WERI-Rb-1 (cell line): ENCODE measurements at regions not wholly inside any gene's neighbourhood (a gene's known extent, or its start where the extent isn't known, plus 50 kb on each side); places are given as distances from the start of the nearest gene placed in this dataset.
"Not testable (repeated sequence)": the region's sequence is repeated elsewhere in the genome, so short reads cannot be mapped to it uniquely, and the experiment has no call there.

Experiments used
- DNase-seq: peaks from one replicate; pipeline ENCODE4 v3.0.0-alpha.2; 2020
- H3K27ac ChIP-seq: fragments of 250-450 bp; sonication (Bioruptor Pico); 2 replicates; pipeline ENCODE4 v1.5.1; 2020; ENCODE audit warnings: mild to moderate bottlenecking, moderate library complexity
- H3K27me3 ChIP-seq: fragments of 250-450 bp; sonication (Bioruptor Pico); 2 replicates; pipeline ENCODE4 v1.5.1; 2021; ENCODE audit warnings: mild to moderate bottlenecking, low read depth, moderate library complexity; ENCODE audit not compliant: insufficient read depth, severe bottlenecking
- H3K36me3 ChIP-seq: fragments of 250-450 bp; sonication (Bioruptor Pico); 2 replicates; pipeline ENCODE4 v1.5.1; 2020; ENCODE audit warnings: mild to moderate bottlenecking, moderate library complexity
- H3K4me3 ChIP-seq: 2 replicates; pipeline ENCODE4 v1.5.1; 2011; ENCODE audit warnings: low read depth, mild to moderate bottlenecking, control low read depth, low read length
- H3K9me3 ChIP-seq: fragments of 250-450 bp; sonication (Bioruptor Pico); 2 replicates; pipeline ENCODE4 v1.5.1; 2021; ENCODE audit warnings: mild to moderate bottlenecking, moderate library complexity; ENCODE audit not compliant: severe bottlenecking
- CTCF ChIP-seq: IDR thresholded peaks from 2 replicates; pipeline ENCODE4 v1.5.1; 2011; ENCODE audit warnings: low read depth, mild to moderate bottlenecking, control low read depth, inconsistent platforms, low read length

GRCh38 chr5:124111886-124112285 is 599.9 kb downstream of the CSNK1G3 start:
- H3K36me3 ChIP-seq = no peaks in the 10 kb centered on the region
- no peak for TF ChIP-seq CTCF
- H3K9me3 ChIP-seq = no peaks in the 10 kb centered on the region
- no peaks in the 10 kb centered on the region for H3K27me3 ChIP-seq
- no peak overlapping the region for H3K4me3 ChIP-seq
- H3K27ac ChIP-seq = no peak overlapping the region
- no peak for DNase-seq

- H3K9me3 ChIP-seq = no peaks in the 10 kb centered on the region
- no peak for TF ChIP-seq CTCF
- H3K27me3 ChIP-seq = no peaks in the 10 kb centered on the region
- no peaks in the 10 kb centered on the region for H3K36me3 ChIP-seq
- H3K27ac ChIP-seq = no peak overlapping the region
- H3K4me3 ChIP-seq = no peak overlapping the region
- no peak for DNase-seq
These were observed 599.0 kb downstream of the CSNK1G3 start for GRCh38 chr5:124110942-124111341.

- TF ChIP-seq CTCF = no peak
- H3K36me3 ChIP-seq = no peaks in the 10 kb centered on the region
- DNase-seq = no peak
- H3K27me3 ChIP-seq = no peaks in the 10 kb centered on the region
- H3K4me3 ChIP-seq = no peak overlapping the region
- H3K27ac ChIP-seq = no peak overlapping the region
- H3K9me3 ChIP-seq = no peaks in the 10 kb centered on the region
These were observed 593.3 kb downstream of the CSNK1G3 start for GRCh38 chr5:124105326-124105725.

- H3K27ac ChIP-seq = no peak overlapping the region
These were observed 592.8 kb downstream of the CSNK1G3 start for GRCh38 chr5:124104821-124105220.

GRCh38 chr5:124104344-124104743 is 592.4 kb downstream of the CSNK1G3 start:
- no peak overlapping the region for H3K4me3 ChIP-seq
- H3K9me3 ChIP-seq = no peaks in the 10 kb centered on the region
- H3K36me3 ChIP-seq = no peaks in the 10 kb centered on the region
- no peak for TF ChIP-seq CTCF
- no peak overlapping the region for H3K27ac ChIP-seq
- H3K27me3 ChIP-seq = no peaks in the 10 kb centered on the region
- DNase-seq = no peak

More at GRCh38 chr5:124104821-124105220, 592.8 kb downstream of the CSNK1G3 start:
- no peak for DNase-seq
- Histone ChIP-seq H3K4me3 (no peak overlapping the region), H3K27me3 (no peaks in the 10 kb centered on the region), H3K9me3 (no peaks in the 10 kb centered on the region), H3K36me3 (no peaks in the 10 kb centered on the region)
- TF ChIP-seq CTCF = no peak

GRCh38 chr5:124103671-124104070 is 591.7 kb downstream of the CSNK1G3 start:
- Histone ChIP-seq H3K27ac (no peak overlapping the region), H3K9me3 (no peaks in the 10 kb centered on the region), H3K4me3 (no peak overlapping the region), H3K27me3 (no peaks in the 10 kb centered on the region), H3K36me3 (no peaks in the 10 kb centered on the region)
- no peak for TF ChIP-seq CTCF
- DNase-seq = no peak

- H3K9me3 ChIP-seq, H3K27me3 ChIP-seq, DNase-seq, H3K27ac ChIP-seq, H3K36me3 ChIP-seq, H3K4me3 ChIP-seq: not testable (repeated sequence)
These were observed 591.1 kb downstream of the CSNK1G3 start for GRCh38 chr5:124103056-124103455.
